ENCODE measurements at regions not wholly inside any gene's neighbourhood (a gene's known extent, or its start where the extent isn't known, plus 50 kb on each side); places are given as distances from the start of the nearest gene placed in this dataset.
"Not testable (repeated sequence)": the region's sequence is repeated elsewhere in the genome, so short reads cannot be mapped to it uniquely, and the experiment has no call there.

DNA sequence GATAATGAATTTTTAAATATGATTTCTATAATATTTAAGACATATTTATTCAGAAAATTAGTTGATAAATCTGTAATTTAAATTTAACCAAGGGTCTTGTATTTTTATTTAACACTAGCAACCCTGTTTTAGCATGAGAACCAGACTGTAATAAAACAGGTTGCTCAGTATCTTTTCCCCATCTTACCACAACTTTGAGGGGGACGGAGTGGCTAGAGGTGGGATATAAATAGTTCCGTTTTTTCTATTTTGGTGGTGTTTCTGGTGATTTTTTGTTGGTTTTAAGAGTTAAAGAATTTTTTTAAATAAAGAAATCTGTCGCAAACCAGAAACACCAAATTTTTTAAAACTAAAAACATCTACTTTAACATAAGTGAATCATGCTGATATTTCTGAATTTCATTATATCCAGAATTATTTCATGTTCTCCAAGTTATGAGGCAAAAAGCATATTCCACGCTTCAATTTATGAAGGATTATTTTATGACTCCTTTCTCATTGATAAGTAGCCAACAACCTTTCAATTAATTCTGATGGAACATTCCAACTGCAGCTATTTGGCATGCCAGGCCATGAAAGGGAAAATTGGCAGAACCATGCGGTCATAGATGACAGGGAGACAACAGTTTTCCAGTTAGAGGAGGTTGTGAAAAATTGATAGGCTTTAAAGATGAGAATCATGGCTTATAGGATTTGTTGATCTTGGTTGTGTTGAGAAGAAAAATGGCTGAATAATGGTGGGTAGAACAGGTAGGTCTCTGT is 151.9 kb upstream of the CARMIL1 start:
- no peak for DNase-seq

DNA sequence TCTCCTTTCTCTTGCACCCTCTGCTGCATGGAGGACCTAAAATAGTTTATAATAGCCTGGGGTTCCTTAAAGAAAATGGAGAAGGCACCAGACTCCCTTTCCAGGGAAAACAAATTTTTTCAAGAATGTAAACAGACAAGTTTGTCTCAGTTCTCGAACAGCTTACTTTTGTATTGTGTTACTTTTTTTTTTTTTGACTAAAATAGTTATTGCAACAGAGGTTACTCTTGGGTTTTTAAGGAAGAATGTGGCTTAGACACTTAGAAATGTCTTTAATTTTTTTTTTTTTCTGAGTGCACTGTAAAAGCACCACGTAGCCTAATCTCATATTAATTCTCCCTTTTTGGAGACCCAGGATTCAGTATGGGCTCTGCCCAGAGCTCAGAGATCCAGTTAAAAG is 148.7 kb upstream of the CARMIL1 start:
- no peak for DNase-seq

DNA sequence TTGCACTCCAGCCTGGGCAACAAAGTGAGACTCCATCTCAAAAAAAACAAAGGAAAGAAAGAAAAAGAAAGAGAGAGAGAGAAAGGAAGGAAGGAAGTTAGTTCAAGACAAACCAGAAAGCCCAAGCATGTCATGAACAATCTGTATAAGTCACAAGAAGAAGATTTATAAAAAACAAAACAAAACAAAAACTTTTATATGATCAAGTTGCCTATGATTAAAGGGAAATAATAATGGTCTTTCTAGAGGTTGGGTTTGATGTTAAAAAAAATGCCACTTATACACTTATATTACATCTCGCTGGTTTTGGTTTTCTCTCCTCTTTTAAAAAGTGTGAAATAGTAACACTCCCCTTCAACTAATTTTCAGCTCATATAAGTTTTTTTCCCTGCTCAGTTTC is 146.2 kb upstream of the CARMIL1 start:
- no peak for DNase-seq

DNA sequence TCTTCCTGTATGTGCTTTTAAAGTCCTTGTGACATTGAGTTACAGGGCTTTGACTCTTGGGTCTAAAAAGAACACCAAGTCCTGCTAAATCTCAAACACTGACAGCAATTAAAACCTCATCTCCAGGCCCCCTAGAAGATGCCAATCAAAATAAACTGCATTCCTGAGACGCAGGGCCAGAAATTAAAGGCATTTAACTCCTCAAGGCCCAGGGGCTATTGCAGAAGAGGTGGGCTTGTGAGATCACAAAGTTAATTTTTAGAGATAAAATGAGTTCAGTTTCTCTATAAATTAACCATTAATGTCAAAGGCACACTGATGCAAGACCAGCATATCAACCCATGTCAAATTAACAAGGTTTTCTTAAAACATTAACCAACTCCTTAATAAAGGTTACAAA is 145.6 kb upstream of the CARMIL1 start:
- DNase-seq, result no peak

DNA sequence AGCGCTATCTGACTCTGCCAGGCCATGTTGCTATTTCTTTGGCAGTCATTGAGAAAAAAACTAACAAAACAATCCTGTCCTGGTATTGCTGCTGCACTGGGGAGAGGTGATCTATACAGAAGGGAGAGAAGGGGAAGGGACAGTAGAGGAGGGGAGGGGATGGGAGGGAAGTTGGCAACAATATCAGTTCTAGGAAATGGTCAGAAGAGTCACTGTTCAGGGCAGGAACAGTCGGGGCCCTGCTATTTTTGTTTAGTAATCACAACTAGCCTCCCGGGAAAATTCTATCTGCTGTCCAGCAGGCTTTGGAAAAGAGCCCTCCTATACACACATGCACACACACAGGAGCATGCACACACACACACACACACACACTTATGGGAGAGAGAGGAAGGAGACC is 142.3 kb upstream of the CARMIL1 start:
- no peak for DNase-seq

DNA sequence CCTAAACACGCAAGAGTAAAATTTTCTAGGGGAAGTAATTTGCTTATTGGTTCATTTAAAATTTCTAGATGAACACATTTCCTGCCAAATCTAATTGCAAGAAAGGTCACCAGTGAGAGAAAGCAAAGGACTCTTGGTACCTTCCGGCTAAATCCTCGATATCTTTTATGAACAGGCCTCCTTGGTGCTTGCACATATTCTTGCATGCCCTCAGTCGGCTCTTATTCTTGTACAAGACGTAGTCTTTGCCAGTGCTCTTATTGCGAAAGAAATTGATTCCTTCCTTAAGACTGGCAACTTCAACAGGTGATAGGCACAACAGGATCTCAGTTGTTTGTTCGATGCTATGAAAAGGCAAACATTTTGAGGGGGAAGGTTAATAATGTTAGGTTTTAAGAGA is 141.7 kb upstream of the CARMIL1 start:
- DNase-seq, result no peak

DNA sequence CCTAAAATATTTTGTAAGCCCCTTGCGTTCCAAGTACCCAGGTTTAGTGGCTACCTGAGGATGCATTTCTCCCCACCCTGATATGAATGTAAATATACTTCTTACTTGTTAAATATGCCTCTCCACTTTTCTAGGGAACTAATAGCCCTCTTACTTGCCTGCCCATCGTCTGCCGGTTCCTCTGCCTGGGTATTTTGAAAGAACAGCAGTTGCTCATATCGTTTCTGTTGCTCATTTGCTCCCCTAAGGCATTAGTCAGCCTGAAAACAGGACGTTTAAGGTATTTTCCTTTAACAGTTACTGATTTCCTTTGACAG is 141.3 kb upstream of the CARMIL1 start:
- DNase-seq, result no peak

DNA sequence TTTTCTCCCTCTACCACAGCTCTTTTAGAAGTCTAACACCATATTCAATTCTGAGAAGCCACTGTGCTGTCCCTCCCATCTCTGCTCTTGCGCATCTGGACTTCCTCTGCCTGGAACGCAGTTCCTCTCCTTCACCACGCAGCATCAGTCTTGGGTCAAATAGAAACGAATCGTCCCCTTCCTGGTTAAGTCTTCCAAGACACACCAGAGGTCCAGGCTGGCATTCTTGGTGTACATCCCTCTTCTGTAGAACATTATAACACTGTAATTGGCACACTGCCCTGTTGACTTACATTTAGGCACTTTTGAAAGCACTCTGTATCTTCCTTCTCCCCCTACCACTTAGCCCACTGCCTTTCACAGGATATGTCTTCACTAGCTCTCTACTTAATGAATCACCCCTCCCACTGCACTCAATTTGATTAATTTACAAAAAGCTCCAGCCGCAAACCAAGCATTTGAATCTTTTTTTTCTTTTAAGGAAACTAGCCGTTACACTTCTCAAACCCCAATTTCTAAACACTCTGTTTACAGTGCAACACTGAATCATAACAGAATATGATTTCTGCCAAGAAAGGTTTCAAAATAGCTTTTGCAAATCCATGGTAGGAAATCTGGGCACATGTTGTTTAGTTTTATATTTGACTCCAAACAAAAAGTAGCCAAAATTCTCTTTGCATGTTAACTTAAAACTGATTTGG is 140.8 kb upstream of the CARMIL1 start:
- DNase-seq, result no peak

DNA sequence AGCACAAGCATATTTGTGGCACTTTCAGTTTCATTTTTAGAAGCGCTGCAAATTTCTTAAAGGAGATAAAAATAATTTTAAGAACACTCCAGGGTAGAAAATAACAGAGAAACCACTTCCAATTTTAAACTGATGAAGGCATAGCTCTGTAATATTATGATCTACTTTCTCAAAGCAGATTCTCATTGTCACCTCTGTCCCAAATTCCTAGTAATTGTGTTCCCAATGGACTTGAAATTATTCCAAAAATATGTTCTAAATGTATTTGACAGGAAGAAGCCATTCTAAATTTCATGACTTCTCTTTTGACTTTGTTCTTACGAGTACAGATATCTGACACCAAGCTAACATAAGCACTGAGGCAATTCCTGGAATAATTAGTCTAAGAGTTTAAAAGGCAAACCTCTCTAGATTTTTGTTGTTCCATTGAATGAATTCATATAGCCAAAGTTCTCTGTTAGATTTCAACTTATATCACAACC is 140.2 kb upstream of the CARMIL1 start:
- no peak for DNase-seq

DNA sequence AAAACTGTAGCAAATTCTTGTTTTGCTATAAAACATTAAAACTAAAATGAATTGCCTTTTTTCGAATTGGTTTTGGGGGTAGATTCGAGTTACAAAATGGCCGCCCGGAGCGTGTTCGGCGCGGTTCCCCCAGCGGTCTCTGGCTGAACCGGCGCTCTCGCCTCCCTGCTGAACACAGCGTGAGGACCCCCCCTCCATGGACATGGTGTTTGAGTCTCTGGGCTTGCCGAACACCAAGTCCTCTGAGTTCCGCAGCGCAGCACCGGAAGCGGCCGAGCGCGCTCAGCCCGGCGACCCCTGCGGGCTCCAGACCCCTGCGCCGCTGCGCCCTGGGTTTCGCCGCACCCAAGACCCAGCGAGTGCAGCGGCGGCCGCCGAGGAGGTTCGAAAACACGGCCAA is 139.6 kb upstream of the CARMIL1 start:
- not testable (repeated sequence) for DNase-seq

DNA sequence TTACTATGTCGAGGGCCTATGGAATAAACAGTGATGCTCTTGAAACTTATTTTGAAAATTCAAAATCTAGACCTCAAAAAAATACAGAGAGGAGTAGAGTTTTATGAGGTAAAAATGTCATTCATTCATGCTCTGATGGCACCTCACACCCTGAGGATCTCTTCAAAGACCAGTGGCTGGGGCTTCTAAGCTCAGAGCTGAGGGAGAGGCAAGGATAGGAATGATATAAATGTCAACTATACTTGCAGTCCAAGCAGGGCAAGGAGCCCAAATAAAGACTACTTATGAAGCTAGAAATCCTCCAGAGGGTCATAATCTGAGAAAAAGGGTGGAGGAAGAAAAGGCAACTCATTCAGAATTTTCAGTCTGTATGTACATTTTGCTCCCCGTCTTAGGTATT is 136.7 kb upstream of the CARMIL1 start:
- DNase-seq, result no peak

DNA sequence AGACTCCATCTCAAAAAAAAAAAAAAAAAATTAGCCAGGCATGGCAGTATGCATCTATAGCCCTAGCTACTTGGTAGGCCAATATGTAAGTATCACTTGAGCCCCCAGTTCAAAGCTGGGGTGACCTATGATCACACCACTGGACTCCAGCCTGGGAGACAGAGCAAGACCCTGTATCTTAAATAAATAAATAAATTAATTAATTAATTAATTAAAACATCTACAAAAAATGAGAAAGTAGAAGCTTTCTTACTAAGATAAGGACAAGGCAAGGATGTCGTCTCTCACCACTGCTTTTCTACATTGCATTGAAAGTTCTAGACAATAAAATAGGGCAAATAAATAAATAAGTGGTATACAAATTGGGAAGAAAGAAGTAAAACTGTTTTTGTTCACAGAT is 134.3 kb upstream of the CARMIL1 start:
- no peak for DNase-seq

DNA sequence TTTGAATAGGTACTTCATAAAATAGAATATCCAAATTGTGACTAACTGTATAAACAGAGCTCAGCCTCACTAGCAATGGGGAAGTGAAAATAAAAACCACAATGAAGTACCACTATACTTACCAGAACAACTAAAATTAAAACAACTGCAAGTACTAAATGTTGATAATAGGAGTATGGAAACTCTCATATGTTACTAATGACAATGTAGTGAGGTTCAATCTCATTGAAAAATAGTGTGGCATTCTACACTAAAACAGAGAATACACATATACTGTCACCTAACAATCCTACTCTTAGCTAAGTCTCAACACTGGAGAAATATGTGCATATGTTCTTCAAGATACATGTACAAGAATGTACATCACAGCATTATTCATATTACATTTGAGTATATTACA is 132.0 kb upstream of the CARMIL1 start:
- DNase-seq, result no peak

DNA sequence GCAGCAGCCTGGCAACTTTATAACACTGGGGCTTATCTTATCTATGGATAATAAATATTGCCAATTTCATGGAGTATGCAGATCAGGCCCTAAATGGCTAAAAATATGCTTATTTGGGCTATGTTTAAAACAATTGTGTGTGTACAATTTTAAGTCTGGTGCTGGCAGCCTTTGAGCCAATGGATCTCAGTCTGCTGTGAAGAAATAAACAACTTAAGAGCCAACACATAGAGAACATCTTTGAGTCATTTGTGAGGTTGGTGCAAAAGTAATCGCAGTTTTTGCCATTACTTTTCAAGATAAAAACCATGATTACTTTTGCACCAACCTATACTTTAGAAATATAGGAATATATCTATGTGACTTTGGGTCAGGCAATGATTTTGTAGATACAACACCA is 129.1 kb upstream of the CARMIL1 start:
- DNase-seq, result no peak

DNA sequence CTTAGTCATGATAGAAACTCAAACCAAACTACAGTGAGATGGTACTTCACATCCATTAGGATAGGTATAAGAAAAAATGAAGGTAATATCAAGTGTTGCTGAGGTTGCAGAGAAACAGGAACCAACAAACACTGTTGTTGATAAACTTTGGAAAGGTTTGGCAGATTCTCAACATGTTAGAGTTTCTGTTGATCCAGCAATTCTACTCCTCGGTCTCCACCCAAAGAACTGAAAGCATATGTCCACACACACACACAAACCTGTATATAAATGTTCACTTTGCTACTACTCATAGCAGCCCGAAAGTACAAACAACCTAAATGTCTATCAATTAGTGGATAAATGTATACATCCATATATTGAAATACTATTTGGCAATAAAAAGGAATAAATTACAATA is 128.3 kb upstream of the CARMIL1 start:
- no peak for DNase-seq

DNA sequence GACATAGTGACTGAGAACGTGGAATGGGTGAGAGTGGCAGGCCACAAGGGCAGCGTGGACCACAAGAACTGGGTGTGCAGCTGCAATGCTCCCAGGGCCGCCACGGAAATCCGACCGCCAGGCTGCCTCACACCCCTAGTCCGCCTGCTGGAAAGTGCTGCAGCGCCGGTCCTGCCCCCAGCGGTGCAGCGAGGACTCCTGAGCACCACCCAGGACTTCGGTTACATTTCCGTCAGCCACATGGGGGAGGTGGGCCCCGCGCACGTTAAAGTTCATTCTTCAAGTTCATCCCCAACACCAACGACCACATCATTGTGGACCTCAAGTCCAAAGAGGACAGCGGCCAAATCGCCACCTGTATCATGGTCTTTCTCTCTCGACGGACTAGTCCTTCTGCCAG is 126.1 kb upstream of the CARMIL1 start:
- no peak for DNase-seq

DNA sequence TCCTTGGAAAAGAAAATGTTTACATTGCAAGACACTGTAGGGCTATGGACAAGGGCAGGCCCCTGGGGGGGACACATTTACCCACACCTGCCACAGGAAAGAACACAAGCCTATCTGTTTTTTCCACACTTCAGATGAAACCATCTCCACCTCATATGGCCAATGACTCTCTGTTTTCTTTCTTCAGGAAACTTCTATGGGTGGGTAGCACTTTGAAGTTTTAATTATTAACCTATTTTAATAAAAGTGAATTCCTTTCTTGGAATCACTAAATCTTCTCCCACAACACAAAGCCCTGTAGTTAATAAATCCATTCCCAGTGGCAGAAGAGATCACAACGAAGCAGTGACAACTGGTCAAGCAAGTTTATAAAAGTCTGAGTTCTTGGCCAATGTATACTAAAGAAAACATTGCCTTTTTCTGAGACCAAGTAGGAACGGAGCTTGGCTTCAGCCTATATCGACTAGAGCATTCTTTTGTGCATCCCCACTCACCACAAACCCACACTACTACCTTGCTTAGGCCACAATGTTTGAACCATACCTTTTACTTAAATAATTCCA is 125.1 kb upstream of the CARMIL1 start:
- DNase-seq, result no peak

DNA sequence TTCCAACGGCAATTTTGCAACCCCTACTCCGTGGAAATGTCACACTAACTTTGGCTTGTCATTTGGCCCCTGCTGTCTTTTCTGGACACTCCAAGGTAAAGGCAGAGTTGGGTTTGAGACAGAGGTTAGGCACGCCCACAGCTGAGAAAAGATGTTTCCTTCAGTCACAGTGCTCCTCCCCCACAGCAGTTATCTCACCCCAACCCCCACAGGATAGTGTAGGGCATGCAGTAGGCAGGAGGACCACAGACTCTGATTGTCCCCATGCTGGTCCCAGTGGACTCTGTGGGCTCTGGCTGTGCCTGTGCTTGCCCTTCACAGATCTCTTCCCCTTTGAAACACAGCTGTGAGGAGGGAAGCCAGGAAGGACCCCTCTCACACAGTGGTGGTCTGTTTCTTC is 124.0 kb upstream of the CARMIL1 start:
- no peak for DNase-seq

DNA sequence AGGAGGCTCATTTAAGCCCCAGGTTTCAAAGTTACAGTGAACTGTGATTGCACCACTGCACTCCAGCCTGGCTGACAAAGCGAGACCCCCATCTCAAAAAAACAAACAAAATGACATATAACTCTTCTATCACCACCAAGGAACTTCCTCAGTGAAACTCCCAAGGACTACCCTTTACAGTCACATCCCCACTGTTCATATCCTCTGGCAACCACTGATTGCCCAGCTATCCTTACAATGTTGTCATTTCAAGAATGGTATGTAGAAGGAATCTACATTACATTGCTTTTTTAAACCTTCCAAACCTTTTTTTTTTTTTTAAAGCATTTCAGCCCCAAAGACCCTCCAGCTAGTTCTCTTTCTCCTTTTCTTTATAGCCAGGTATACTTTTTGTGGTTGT is 123.1 kb upstream of the CARMIL1 start:
- no peak for DNase-seq

DNA sequence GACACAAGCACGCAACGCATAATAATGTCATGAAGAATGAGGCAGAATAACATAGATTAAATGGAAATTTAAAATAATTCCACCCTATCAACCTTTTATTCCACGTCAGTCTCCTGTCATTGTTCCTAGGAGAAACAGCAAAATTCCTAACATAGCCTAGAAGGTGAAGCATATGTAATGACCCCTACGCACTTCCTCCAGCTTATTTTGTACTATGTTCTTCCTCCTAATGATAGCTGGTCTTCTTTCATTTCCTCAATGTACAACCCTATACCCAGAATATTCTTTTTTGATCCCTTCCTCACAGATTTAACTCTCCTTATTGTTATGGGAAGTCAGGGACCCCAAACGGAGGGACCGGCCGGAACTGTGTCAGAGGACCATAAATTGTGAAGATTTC is 122.0 kb upstream of the CARMIL1 start:
- no peak for DNase-seq

DNA sequence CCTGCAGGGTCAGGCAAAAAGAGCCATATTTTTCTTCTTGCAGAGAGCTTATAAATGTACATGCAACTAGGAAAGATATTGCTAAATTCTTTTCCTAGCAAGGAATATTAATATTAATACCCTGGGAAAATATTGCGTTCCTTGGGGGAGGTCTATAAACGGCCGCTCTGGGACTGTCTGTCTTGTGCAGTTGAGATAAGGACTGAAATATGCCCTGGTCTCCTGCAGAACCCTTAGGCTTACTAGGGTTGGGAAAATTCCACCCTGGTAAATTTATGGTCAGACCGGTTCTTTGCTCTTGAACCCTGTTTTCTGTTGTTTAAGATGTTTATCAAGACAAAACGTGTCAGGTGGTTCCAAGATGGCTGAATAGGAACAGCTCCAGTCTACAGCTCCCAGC is 121.3 kb upstream of the CARMIL1 start:
- DNase-seq, result no peak

DNA sequence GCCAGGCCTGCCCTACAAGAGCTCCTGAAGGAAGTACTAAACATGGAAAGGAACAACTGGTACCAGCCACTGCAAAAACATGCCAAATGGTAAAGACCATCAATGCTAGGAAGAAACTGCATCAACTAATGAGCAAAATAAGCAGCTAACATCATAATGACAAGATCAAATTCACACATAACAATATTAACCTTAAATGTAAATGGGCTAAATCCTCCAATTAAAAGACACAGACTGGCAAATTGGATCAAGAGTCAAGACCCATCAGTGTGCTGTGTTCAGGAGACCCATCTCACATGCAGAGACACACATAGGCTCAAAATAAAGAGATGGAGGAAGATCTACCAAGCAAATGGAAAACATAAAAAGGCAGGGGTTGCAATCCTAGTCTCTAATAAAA is 119.0 kb upstream of the CARMIL1 start:
- DNase-seq, result not testable (repeated sequence)

DNA sequence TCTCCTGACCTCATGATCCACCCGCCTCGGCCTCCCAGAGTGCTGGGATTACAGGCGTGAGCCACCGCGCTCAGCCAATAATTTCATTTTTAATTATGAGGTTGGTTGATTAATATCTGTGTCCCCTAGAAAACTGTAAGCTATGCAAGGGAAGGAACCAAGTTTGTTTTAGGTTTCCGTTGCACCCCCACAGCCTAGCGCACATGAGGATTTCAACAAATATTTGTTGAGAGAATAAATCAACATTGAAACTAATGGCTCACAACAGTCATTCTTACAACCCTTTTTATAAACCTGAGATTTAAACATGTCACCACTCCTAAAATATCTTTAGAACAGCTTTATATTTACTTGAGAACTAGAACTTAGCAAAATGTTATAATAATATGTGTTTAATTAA is 114.0 kb upstream of the CARMIL1 start:
- DNase-seq, result no peak

DNA sequence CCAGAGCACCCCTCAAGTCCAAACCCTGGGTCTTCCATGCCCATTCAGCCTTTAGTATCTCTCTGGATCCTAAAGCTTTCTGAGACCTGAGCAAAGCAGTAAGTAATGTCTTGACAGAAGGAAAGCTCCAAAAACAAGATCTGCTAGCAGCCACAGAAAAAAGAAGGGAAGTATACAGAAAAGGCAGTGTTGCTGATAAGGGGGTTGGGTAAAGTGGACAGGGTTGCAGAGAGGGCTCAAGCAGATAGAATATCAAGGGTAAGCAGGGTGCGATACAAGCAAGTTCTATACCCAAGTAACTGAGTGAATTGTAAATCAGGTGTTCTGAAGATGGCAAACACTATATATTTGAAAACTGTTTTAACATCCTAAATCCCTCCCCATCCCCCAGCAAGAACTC is 113.4 kb upstream of the CARMIL1 start:
- no peak for DNase-seq

All from DMS 273 treated with DMSO at 0.1 percent for 48 hours (cell line).